Thyroid gland (tissue), 4 donors: ENCODE measurements at regions not wholly inside any gene's neighbourhood (a gene's known extent, or its start where the extent isn't known, plus 50 kb on each side); places are given as distances from the start of the nearest gene placed in this dataset.

ENCODE experiments used
- DNase-seq, 2 donors: peaks; one replicate each; pipeline ENCODE4 v3.0.0-alpha.2; 2019
- H3K27ac ChIP-seq, 3 donors: fragments of 200-600 bp; sonication (generic); 1 replicate in 2 of 3; 2 replicates in 1 of 3; pipeline ENCODE4 v1.5.1; 2016 to 2019; ENCODE audit warnings: mild to moderate bottlenecking in 1 of 3, moderate library complexity in 1 of 3
- H3K27me3 ChIP-seq: fragments of 200-600 bp; sonication (generic); one replicate; pipeline ENCODE4 v1.5.1; 2019
- H3K36me3 ChIP-seq, 2 donors: fragments of 200-600 bp; sonication (generic); one replicate each; pipeline ENCODE4 v1.5.1; 2016 to 2019
- H3K4me1 ChIP-seq, 2 donors: fragments of 200-600 bp; sonication (generic); one replicate each; pipeline ENCODE4 v1.5.1; 2017 to 2019
- H3K4me3 ChIP-seq, 3 donors: fragments of 200-600 bp; sonication (generic); replicated peaks in 1 of 3; 1 replicate in 2 of 3; 2 replicates in 1 of 3; pipeline ENCODE4 v1.5.1; 2016; ENCODE audit warnings: mild to moderate bottlenecking in 1 of 3
- H3K9me3 ChIP-seq: fragments of 200-600 bp; sonication (generic); one replicate; pipeline ENCODE4 v1.5.1; 2017
- CTCF ChIP-seq, 6 experiments: fragments of 200-600 bp in 3 of 6; fragments of 450-650 bp in 3 of 6; sonication (generic) in 3 of 6; IDR thresholded peaks; one replicate each; pipeline ENCODE4 v1.5.1; 2016 to 2019; ENCODE audit warnings: antibody characterized with exemption in 6 of 6, mild to moderate bottlenecking in 2 of 6, inconsistent platforms in 1 of 6, moderate library complexity in 1 of 6
- POLR2A ChIP-seq, 2 donors: fragments of 450-650 bp; IDR thresholded peaks; one replicate each; pipeline ENCODE4 v1.6.1; 2017; ENCODE audit warnings: antibody characterized with exemption in 2 of 2, mild to moderate bottlenecking in 2 of 2, moderate library complexity in 1 of 2
- WGBS, 2 donors: methylation state at CpG; one replicate each; pipeline ENCODE4 v1.1.5; 2017; 5-methylcytosine and 5-hydroxymethylcytosine counted together
- intact Hi-C: fragments of 100-400 bp; cut with DNase I; formaldehyde crosslinking; loops from one replicate; pipeline ENCODE4 v1.15.1; 2023

- no peak overlapping the region for H3K4me3 ChIP-seq
- H3K27me3 ChIP-seq = no peaks in the 10 kb centered on the region
- TF ChIP-seq POLR2A (IDR thresholded peaks at IDR 0.05) (no peak), CTCF (IDR thresholded peaks at IDR 0.05) (no peak)
- no peaks in the 10 kb centered on the region for H3K9me3 ChIP-seq
- WGBS, 2 donors = 92 to 100% methylated on average over 1 of the region's 1 CpG
- no peaks in the 10 kb centered on the region for H3K36me3 ChIP-seq
- no peaks in the 10 kb centered on the region for H3K4me1 ChIP-seq
- no peak for DNase-seq
- no peak overlapping the region for H3K27ac ChIP-seq
- intact Hi-C loops = no loop called here
Observed at GRCh38 chr15:38614621-38615020, 50.0 kb upstream of the RASGRP1 start.

- intact Hi-C loops = no loop called here
Observed at GRCh38 chr15:38617831-38618230, 53.2 kb upstream of the RASGRP1 start.

GRCh38 chr15:38618242-38618955 lies 53.8 kb upstream of the RASGRP1 start:
- no peaks in the 10 kb centered on the region for H3K27me3 ChIP-seq
- H3K4me3 ChIP-seq = no peak overlapping the region
- H3K4me1 ChIP-seq = peaks cover 0 to 10% of the 10 kb centered on the region in 2 donors
- 90 to 92% methylated on average over 4 of the region's 4 CpGs for WGBS, 2 donors
- TF ChIP-seq CTCF (IDR thresholded peaks at IDR 0.05) = no peak
- no peak for TF ChIP-seq POLR2A (IDR thresholded peaks at IDR 0.05)
- no peaks in the 10 kb centered on the region for H3K9me3 ChIP-seq
- no peak for DNase-seq
- intact Hi-C loops = no loop called here
- H3K27ac ChIP-seq = no peak overlapping the region
- no peaks in the 10 kb centered on the region for H3K36me3 ChIP-seq

More at GRCh38 chr15:38617831-38618230, 53.2 kb upstream of the RASGRP1 start:
- Histone ChIP-seq H3K27me3 (no peaks in the 10 kb centered on the region), H3K4me3 (no peak overlapping the region), H3K36me3 (no peaks in the 10 kb centered on the region), H3K4me1 (peaks cover 0 to 10% of the 10 kb centered on the region in 2 donors), H3K9me3 (no peaks in the 10 kb centered on the region), H3K27ac (no peak overlapping the region)
- WGBS, 2 donors = 96 to 97% methylated on average over 2 of the region's 2 CpGs
- TF ChIP-seq POLR2A (IDR thresholded peaks at IDR 0.05) = no peak
- no peak for TF ChIP-seq CTCF (IDR thresholded peaks at IDR 0.05)
- DNase-seq = no peak

- Histone ChIP-seq H3K4me1 (peaks cover 0 to 10% of the 10 kb centered on the region in 2 donors), H3K27me3 (no peaks in the 10 kb centered on the region), H3K9me3 (no peaks in the 10 kb centered on the region), H3K36me3 (no peaks in the 10 kb centered on the region), H3K27ac (no peak overlapping the region), H3K4me3 (no peak overlapping the region)
- 48 to 51% methylated on average over 2 of the region's 2 CpGs for WGBS, 2 donors
- no peak for DNase-seq
- TF ChIP-seq CTCF (IDR thresholded peaks at IDR 0.05) (no peak), POLR2A (IDR thresholded peaks at IDR 0.05) (no peak)
- intact Hi-C loops = no loop called here
Observed at GRCh38 chr15:38620098-38620497, 55.5 kb upstream of the RASGRP1 start.

- no peak overlapping the region for H3K27ac ChIP-seq
- intact Hi-C loops = no loop called here
- no peaks in the 10 kb centered on the region for H3K27me3 ChIP-seq
- H3K9me3 ChIP-seq = no peaks in the 10 kb centered on the region
- no peak overlapping the region for H3K4me3 ChIP-seq
- no peak for DNase-seq
- no peaks in the 10 kb centered on the region for H3K36me3 ChIP-seq
- 48 to 55% methylated on average over 3 of the region's 3 CpGs for whole genome bisulfite sequencing, 2 donors
- H3K4me1 ChIP-seq = peaks cover 0 to 10% of the 10 kb centered on the region in 2 donors
- no peak for TF ChIP-seq POLR2A (IDR thresholded peaks at IDR 0.05)
- TF ChIP-seq CTCF (IDR thresholded peaks at IDR 0.05) = no peak
Observed at GRCh38 chr15:38620851-38621594, 56.4 kb upstream of the RASGRP1 start.
